Activated CD4-positive, alpha-beta memory T cell treated with anti-CD3 and anti-CD28 coated beads, Interleukin-2, amount 10 ng/mL, durations not matched to agents 7 days and 5 days (primary cell): ENCODE measurements at regions not wholly inside any gene's neighbourhood (a gene's known extent, or its start where the extent isn't known, plus 50 kb on each side); places are given as distances from the start of the nearest gene placed in this dataset.
"Not testable (repeated sequence)": the region's sequence is repeated elsewhere in the genome, so short reads cannot be mapped to it uniquely, and the experiment has no call there.

Experiments
- CTCF ChIA-PET: fragments of 350-600 bp; sonication (Branson Sonifier 250); formaldehyde crosslinking; loops from one replicate; lab custom pipeline; 2021; ENCODE audit warnings: antibody characterized with exemption, inconsistent platforms; lab: Charles Lee
- POLR2A ChIA-PET: fragments of 350-600 bp; sonication (Branson Sonifier 250); formaldehyde crosslinking; loops from one replicate; lab custom pipeline; 2021; ENCODE audit warnings: antibody characterized with exemption; lab: Charles Lee
- DNase-seq: peaks from one replicate; pipeline ENCODE4 v3.0.0-alpha.2; 2020
- H3K27ac Mint-ChIP-seq: one replicate; pipeline ENCODE4 v1.8.0; 2021; ENCODE audit warnings: mild to moderate bottlenecking, mixed read lengths
- H3K27me3 Mint-ChIP-seq: one replicate; pipeline ENCODE4 v1.8.0; 2021; ENCODE audit warnings: mixed read lengths
- H3K36me3 Mint-ChIP-seq: one replicate; pipeline ENCODE4 v1.8.0; 2021; ENCODE audit warnings: low read depth, mixed read lengths
- H3K4me1 Mint-ChIP-seq: one replicate; pipeline ENCODE4 v1.8.0; 2021; ENCODE audit warnings: mixed read lengths
- H3K4me3 Mint-ChIP-seq: one replicate; pipeline ENCODE4 v1.8.0; 2021; ENCODE audit warnings: mild to moderate bottlenecking, mixed read lengths
- H3K9me3 Mint-ChIP-seq: one replicate; pipeline ENCODE4 v1.8.0; 2021; ENCODE audit warnings: mixed read lengths

DNA sequence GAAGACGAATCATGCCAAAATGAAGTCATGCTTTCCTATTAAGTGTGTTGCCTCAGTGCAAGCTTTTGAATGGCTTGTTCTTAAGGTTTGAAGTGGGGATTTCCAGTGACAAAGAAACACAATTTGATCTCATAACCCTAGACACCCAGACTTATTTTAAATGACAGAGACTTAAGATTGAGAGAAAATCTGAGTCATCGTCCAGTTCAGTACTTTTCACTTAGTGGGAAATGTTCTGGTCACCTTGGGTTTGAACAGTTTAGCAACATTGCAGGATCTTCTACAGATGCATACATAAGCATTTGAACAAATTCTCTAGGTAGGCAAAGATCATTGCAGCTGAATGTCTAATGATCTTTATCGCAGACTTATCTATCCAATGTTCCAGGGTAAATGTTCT, 926.7 kb upstream of the ADAMTS5 start:
- CTCF ChIA-PET, DNase-seq, H3K27ac Mint-ChIP-seq, H3K27me3 Mint-ChIP-seq, H3K36me3 Mint-ChIP-seq, H3K9me3 Mint-ChIP-seq, H3K4me3 Mint-ChIP-seq, H3K4me1 Mint-ChIP-seq, POLR2A ChIA-PET: not testable (repeated sequence)

DNA sequence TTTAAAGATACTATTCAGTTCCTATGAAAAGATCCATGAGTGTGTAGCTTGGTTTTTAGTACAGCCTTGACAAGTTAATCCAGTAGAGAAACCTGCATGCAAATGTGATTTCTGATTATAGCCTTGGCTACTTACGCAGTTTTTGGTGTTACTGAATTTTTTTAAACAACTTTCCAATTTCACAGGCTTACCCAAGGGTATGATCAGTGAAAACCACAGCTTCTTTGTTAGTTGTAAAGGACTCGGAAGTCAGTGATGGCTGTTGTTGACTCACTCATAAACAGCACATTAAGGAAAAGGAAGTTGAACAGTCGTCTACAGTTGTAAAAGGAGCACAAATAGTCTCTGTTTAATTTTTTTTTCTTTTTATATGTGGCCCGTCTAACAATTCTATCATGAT, 924.6 kb upstream of the ADAMTS5 start:
- H3K27me3 Mint-ChIP-seq, DNase-seq, H3K4me3 Mint-ChIP-seq, H3K4me1 Mint-ChIP-seq, CTCF ChIA-PET, H3K9me3 Mint-ChIP-seq, H3K36me3 Mint-ChIP-seq, H3K27ac Mint-ChIP-seq, POLR2A ChIA-PET: not testable (repeated sequence)

DNA sequence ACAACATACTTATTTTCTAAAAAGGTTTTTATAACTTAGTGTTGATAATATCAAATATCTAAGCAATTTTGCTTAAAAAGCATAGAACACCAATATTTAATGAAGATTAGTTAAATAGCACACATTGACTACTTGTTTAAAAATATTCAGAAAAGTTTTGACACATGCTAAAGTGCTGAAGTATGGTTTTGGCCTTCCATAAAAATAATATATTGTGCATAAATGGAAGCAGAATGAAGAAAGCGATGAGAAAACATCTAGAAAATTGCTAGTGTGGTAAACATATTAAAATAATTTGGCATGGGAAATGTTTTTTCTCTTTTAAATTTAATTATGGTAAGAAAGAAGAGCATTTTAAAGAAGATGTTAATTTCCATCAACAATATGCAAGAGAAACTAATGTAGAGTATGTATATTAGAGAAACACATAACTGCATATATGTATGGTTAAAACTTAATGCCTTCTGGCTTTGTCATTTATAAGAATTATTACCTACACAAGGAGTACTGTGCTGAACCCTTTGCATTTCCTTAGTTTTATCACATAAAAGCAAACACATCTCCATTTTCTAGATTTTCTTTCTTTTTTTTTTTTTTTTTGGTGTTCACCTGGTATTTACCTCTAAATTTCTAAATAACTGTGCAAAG, 921.0 kb upstream of the ADAMTS5 start:
- H3K27me3 Mint-ChIP-seq, DNase-seq, H3K4me1 Mint-ChIP-seq, POLR2A ChIA-PET, H3K9me3 Mint-ChIP-seq, H3K4me3 Mint-ChIP-seq, CTCF ChIA-PET, H3K27ac Mint-ChIP-seq, H3K36me3 Mint-ChIP-seq: not testable (repeated sequence)

DNA sequence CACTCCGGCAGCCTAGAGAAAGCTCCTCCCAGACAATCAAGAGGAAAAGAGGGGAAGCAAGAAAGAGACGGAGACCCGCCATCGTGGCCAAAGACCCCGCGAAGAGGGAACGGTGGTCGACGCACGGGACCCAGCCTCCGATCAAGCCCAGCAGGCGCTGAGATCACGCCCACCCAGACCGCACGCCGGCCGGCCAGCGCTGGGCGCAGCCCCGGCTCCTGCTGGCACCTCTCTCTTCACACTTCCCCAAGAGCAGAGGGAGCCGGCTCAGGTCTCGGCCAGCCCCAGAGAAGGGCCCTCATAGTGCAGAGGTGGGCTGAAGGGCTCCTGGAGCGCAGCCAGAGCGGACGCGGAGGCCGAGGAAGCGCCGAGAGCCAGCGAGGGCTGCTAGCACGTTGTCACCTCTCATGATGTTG, 918.4 kb upstream of the ADAMTS5 start:
- no peak for DNase-seq
- ChIA-PET POLR2A (no interaction called here), CTCF (no interaction called here)
- Mint-ChIP-seq H3K27me3 (no peaks in the 10 kb centered on the region), H3K4me3 (no peak overlapping the region), H3K27ac (no peak overlapping the region), H3K9me3 (peaks cover 10% of the 10 kb centered on the region), H3K36me3 (no peaks in the 10 kb centered on the region), H3K4me1 (no peaks in the 10 kb centered on the region)

DNA sequence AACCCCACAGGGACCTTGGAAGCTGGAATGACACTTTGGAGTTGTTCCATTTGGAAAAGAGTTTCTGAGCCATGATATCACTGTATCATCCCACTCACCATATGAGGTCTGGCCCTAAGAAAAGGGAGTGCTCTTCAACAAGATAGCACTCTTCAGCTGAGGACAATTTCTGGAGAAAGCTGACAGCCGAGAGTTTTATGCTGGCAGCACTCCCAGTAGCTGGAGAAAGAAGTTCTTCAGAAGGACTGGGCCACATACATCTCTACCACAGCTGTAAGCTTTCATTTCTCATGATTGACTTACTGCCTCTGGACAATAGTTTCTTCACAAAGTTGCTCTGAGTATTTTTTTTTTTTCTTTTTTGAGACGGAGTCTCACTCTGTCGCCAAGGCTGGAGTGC, 914.4 kb upstream of the ADAMTS5 start:
- not testable (repeated sequence) for H3K27me3 Mint-ChIP-seq

DNA sequence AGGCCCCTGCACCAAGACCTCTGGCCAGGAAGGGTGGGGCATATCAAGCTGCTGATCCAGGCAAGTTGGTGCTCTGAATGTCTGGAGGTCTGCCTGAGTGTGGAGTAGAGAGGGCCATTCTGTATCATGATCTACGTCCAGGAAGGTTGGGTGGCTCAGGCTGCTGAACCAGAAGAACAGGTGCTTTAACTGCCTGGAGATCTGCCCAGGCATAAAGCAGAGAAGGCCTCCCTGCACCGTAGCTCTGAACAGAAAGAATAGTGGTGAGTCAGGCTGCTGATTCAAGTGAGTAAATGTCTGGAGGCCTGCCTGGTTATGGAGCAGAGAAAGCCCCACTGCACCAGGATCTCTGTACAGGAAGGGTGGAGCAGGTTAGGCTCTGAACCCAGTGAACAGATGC, 905.5 kb upstream of the ADAMTS5 start:
- DNase-seq, H3K4me3 Mint-ChIP-seq, H3K27ac Mint-ChIP-seq, CTCF ChIA-PET, H3K9me3 Mint-ChIP-seq, H3K27me3 Mint-ChIP-seq, H3K36me3 Mint-ChIP-seq, H3K4me1 Mint-ChIP-seq, POLR2A ChIA-PET: not testable (repeated sequence)

More for the DNA sequence above, 914.4 kb upstream of the ADAMTS5 start:
- H3K4me3 Mint-ChIP-seq, DNase-seq, H3K27ac Mint-ChIP-seq, H3K4me1 Mint-ChIP-seq, CTCF ChIA-PET, POLR2A ChIA-PET, H3K36me3 Mint-ChIP-seq: not testable (repeated sequence)
- H3K9me3 Mint-ChIP-seq, result peaks cover 12% of the 10 kb centered on the region

DNA sequence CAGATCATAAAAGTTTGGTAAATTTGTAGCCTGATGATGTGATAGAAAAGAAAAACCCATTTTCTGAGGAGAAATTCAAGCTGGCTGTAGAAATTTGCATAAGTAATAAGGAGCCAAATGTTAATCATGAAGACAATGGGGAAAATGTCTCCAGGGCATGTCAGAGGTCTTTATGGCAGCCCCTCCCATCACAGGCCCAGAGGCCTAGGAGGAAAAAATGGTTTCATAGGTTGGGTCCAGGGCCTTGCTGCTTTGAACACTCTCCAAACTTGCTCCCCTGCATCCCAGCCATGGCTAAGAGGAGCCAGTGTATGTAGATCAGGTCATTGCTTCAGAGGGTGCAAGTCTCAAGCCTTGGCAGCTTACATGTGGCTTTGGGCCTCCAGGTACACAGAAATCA, 903.9 kb upstream of the ADAMTS5 start:
- H3K27me3 Mint-ChIP-seq, DNase-seq, H3K36me3 Mint-ChIP-seq, H3K27ac Mint-ChIP-seq, H3K4me3 Mint-ChIP-seq, CTCF ChIA-PET, H3K4me1 Mint-ChIP-seq, POLR2A ChIA-PET: not testable (repeated sequence)
- H3K9me3 Mint-ChIP-seq, result peaks cover 11% of the 10 kb centered on the region

DNA sequence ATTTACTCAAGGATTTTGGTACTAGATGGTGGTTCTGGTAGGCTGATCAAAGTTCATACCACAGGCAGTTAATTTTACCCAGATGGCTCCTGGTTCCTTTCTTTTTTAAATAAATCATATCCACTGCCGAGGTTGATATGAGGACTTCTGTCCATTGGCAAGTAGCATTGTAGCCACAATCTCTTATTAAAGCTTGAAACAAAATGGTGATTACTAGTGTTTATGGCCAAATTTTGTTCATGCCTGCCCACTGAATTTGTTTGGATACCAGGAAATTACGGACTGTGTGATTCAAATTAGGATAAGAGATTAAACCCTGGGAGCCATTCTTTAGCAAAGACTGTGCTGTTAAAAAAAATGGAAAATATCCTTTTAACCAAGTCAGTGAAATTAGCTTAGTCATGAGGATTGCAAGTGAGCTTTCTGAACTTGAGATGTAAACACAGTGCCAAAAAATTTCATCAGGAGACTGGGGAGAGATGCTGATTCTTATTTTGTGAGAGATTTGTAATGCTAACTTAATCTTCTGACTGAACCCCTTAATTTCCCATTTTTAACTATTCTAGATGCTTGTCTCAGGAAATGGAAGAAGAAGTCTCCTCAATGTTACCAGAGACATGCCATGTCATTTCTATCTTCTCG, 893.5 kb upstream of the ADAMTS5 start:
- H3K4me3 Mint-ChIP-seq, H3K27ac Mint-ChIP-seq, H3K27me3 Mint-ChIP-seq, CTCF ChIA-PET, H3K4me1 Mint-ChIP-seq, H3K36me3 Mint-ChIP-seq, POLR2A ChIA-PET, H3K9me3 Mint-ChIP-seq, DNase-seq: not testable (repeated sequence)

DNA sequence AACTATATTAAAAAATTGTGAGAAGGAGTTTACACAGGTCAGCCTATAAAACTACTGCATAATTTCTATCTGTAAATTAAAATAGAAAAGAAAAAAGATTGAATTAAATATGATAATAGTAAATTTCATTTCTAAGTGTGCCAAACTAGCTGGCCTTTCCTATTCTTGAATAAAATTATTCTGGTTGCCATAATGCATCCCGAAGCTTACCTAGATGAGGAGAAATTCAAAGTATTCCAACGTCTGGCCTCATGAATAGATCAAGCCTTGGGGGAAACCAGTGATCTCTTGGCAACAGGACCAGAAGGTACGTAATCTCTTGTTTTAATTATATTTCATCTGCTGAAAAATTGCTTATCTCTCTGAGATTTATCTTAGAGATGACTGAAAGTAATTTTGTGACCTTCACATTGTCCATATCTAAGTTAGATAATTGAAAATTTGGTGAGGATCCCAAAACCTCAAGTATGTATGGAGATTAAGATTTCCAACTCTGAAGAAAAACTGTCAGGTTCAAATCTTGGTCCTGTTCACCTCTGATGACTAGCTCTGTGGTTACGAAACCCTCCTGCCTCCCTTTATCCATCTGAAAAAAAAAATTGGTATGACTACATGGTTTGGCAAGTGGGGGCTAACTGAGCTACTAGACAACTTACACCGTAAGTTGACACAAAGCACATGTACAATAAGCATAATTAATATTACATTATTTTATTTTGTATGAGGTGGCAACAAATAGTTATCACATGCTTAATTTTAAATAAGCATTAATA, 891.4 kb upstream of the ADAMTS5 start:
- POLR2A ChIA-PET, H3K27ac Mint-ChIP-seq, DNase-seq, H3K9me3 Mint-ChIP-seq, H3K4me1 Mint-ChIP-seq, H3K36me3 Mint-ChIP-seq, H3K27me3 Mint-ChIP-seq, H3K4me3 Mint-ChIP-seq, CTCF ChIA-PET: not testable (repeated sequence)

DNA sequence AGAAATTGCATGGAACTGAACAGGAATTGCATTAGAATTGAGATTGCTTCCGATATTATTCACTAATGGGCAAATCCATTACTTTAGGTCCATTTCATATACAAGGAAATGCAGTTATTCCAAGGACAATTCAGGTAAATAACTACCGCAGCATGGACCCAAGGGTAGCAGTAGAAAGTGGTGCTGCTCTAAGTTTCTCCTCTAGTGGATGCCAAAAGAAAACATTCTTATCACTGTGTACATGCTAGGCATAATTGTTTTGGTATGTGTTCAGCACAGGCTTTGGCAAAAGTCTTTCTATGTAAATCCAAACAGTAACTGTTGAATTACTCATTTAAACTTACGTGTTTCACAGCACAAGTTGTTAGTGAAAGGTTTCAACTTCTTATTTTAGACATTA, 890.1 kb upstream of the ADAMTS5 start:
- POLR2A ChIA-PET, H3K4me3 Mint-ChIP-seq, H3K4me1 Mint-ChIP-seq, H3K27ac Mint-ChIP-seq, H3K36me3 Mint-ChIP-seq, DNase-seq, H3K27me3 Mint-ChIP-seq, H3K9me3 Mint-ChIP-seq, CTCF ChIA-PET: not testable (repeated sequence)

DNA sequence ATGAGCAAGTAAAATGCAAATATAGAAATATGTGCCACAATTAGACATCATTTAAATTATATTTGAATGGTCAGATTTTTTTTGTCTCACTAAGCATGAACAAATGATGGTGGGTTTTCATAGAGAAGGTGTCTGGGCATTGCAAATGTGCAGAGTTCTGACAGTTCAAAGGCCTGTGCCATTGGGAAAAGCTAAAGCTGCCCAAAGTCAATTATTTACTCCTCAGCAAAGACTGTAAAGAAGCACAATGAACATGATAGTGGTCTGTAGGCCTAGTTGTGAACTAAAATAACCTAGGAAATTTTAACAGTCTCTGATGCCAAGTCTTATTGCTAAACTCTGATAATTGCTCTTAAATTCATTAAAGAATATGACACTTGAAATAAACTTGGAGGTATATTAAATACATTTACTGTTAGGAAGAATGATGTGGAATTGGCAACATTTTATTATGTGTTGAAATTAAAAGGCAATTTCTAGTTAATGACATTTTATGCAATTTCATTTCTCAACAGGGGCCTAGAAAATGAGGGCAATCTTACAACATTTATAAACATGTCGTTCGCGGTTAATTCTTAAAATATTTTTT, 874.3 kb upstream of the ADAMTS5 start:
- Mint-ChIP-seq H3K4me3 (no peak overlapping the region), H3K27ac (no peak overlapping the region), H3K27me3 (no peaks in the 10 kb centered on the region), H3K36me3 (no peaks in the 10 kb centered on the region), H3K9me3 (peaks cover 5% of the 10 kb centered on the region), H3K4me1 (no peaks in the 10 kb centered on the region)
- DNase-seq, result no peak
- CTCF ChIA-PET, result no interaction called here
- POLR2A ChIA-PET, result no interaction called here

DNA sequence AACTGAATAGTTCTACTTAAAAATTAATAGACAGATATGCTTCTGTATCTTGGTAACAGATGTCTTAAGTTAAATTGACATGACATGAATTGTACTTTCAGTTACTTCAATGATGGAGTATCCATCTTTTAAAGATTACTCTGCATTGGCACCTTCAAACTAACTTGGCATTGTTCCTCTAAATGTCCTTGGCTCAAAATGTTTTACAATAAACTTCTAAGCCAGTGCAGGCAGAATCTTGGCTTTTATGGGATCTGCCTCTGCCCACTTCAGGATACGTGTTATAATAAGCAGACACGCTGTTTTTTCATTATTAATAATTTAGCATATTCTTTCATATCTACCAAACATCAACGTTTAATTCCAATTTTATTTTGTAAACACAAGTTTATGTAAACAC, 873.4 kb upstream of the ADAMTS5 start:
- Mint-ChIP-seq H3K27me3 (no peaks in the 10 kb centered on the region), H3K9me3 (peaks cover 4% of the 10 kb centered on the region), H3K27ac (no peak overlapping the region), H3K4me3 (no peak overlapping the region), H3K36me3 (no peaks in the 10 kb centered on the region), H3K4me1 (no peaks in the 10 kb centered on the region)
- DNase-seq, result no peak
- ChIA-PET CTCF (no interaction called here), POLR2A (no interaction called here)

DNA sequence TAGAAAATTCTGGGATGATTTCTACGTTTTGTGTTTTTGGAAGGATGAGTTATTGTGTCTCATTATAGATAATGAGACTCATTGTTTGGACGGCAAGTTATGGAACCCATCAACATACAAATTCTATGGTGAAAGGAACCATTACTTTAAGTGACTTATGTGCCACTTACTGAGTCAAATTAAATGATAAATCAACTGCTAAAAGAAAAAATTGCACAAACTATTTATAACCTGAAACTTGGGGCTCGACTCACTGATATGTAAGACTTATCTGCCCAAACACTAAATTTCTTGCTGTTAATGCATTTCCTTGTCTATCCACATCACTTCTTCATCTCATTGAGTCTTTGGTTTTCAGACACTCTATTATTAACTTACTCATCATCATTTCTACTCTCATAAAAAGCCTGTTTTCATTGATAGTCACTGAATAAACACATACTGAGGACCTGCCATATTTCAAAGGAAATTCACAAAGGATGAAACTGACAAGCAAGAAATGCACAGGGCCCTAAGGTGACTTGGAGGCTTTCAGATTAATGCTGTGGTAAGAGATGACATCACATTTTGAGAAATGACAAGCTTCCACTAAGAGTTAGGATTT, 872.7 kb upstream of the ADAMTS5 start:
- DNase-seq, result no peak
- Mint-ChIP-seq H3K4me1 (no peaks in the 10 kb centered on the region), H3K27ac (no peak overlapping the region), H3K36me3 (no peaks in the 10 kb centered on the region), H3K9me3 (peaks cover 2% of the 10 kb centered on the region), H3K4me3 (no peak overlapping the region), H3K27me3 (no peaks in the 10 kb centered on the region)
- POLR2A ChIA-PET, result no interaction called here
- CTCF ChIA-PET, result no interaction called here
